Inferior parietal cortex (tissue), 1 donor: ENCODE measurements at regions not wholly inside any gene's neighbourhood (a gene's known extent, or its start where the extent isn't known, plus 50 kb on each side); places are given as distances from the start of the nearest gene placed in this dataset.
"Not testable (repeated sequence)": the region's sequence is repeated elsewhere in the genome, so short reads cannot be mapped to it uniquely, and the experiment has no call there.

Source experiments
- DNase-seq: peaks from one replicate; pipeline ENCODE4 v3.0.0-alpha.2; 2016; ENCODE audit errors: extremely low spot score

DNA sequence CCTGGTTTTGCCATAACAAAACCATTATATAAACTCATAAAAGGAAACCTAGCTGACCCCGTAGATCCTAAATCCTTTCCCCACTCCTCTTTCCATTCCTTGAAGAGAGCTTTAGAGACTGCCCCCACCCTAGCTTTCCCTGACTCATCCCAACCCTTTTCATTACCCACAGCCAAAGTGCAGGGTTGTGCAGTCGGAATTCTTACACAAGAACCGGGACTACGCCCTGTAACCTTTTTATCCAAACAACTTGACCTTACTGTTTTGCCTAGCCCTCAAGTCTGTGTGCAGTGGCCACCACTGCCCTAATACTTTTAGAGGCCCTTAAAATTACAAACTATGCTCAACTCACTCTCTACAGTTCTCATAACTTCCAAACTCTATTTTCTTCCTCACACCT lies 116.0 kb upstream of the PTPN13 start:
- not testable (repeated sequence) for DNase-seq

- DNase-seq = no peak
These were observed 112.7 kb upstream of the PTPN13 start for GRCh38 chr4:86481440-86481839.

DNA sequence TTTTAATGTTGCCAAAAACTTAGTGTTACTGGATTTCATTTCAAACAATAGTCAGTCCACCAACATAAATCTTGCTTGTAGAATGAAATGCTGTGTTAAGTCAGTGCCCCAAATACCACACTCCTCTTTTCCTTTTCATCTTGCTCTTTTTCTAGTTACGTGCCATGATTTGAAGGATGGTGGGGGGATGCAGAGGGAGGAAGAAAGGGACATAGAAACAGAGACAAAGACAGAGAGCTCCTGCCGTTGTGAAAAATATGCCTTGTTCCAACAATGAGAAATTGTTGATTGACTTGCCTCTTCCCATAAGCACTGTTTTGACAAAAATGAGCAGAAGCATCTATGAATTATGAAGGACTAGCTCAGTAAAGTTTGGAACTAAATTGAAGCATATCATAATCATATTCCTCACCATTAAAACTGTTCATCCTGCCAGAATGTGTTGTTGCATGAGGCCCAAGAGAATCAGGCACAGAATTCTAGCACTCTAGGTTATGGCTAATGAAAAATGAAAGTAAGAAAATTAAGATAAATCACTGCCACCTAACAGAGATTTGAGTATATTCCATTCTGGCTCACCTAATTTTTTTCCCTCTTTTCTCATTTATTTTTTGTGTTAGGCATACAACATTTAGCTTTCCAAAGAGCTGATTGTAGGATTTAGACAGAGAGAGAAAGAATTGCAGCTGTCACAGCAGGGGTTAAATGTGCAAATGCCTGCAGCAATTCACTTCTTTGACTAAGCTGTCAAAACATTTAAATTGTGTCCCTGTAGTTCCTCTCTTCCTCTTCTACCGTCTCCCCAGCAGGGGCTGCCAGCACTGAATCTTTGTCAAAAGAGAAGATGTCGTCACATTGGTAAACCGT lies 111.6 kb upstream of the PTPN13 start:
- DNase-seq = no peak

DNA sequence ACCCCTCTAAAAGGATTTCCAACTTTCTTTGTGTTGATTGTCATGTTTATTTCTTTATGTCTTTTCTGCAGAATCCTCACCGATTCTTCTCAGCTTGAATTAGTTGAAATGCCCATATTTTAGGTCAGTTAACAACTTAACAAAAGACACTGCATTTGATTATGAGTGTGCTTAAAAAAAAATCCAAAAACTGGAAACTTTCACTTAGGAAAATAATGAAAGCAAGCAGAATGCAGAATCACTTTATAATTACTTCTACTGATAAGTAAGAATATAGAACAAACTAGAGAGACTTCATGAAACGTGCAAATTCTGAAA lies 111.0 kb upstream of the PTPN13 start:
- no peak for DNase-seq

DNA sequence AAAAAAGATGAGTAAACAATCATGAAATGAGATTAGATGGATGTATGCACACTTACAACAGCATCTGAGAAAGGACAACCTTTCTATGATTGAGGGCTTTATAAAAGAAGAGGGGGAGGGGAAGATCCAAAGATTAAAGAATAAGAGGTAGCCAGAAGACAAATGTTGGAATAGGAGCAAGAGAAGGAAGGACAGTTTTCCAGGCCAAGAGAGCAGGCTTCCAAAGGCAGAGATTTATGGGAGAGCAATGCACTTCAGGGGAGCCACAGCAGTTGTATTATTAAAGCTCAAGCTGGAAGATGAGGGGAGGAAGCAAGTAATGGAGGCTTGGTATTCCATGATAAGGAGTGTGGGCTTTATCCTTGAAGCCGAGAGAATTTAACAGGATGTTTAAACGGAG lies 110.3 kb upstream of the PTPN13 start:
- DNase-seq = no peak

DNA sequence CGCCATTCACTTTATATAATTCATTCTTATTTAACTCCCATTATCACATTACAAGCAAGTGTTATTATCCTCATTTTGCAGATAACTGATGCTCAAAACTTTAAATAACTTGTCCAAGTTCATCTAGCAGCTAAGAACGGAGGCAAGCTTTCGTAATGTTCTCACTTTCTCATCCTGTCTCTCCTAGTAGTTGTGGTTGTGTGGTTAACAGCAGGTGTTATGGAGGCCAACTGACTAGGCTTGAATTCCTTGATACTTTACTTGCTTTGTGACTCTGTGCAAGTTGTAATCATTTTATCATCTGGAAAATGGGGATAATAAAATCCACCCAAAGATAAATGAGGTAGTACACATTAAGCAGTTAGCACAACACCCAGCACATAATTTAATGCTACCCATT lies 109.9 kb upstream of the PTPN13 start:
- no peak for DNase-seq

GRCh38 chr4:86487738-86488348 lies 106.3 kb upstream of the PTPN13 start:
- no peak for DNase-seq

GRCh38 chr4:86493460-86493859 lies 100.7 kb upstream of the PTPN13 start:
- no peak for DNase-seq

DNA sequence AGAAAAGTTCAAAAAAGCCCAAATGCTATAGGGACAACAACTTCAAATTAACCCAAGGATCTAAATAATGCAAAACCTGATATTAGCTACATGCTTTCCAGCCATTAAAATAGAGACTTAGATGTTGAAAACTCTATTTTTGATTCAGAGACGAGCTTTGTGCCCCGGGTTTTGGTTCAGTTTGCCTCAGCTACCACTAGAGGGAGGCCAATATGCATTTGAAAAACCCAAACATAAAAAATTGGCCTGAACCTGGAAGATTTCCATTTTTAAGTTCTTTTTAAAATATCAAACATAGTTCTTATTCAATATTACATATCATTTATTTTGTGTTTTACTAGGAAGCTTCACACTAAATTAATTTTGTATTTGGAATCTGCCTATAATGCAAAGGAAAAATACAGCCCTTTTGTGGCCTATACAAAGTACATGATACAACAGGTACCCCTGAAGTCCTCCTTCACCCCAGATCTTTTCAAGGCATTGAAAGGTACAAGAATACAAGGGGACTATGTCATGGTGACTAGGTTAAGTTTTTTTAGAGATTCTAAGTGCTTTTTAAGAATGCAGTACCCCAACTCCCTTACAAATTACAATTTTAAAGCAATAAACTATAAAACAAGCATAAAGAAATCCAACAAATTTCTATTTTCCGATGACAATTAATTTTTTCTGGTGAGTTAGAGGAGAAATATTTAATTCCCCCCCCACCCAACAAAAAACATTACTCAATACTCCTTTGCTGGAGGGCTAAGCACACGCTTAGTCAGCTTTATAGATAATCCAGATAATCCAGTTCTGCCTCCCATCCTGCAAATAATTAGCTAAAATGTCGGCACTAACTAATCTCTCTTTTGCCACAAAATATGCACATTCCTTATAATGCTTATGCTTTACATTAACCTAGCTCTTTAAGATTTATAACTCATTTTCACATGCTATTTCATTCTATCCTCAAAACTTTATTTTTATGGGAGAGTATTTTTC lies 97.7 kb upstream of the PTPN13 start:
- DNase-seq = peak; percentile 81

GRCh38 chr4:86497131-86497530 lies 97.0 kb upstream of the PTPN13 start:
- DNase-seq = no peak

- DNase-seq = peak; percentile 78
These were observed 95.9 kb upstream of the PTPN13 start for GRCh38 chr4:86497980-86498862.

DNA sequence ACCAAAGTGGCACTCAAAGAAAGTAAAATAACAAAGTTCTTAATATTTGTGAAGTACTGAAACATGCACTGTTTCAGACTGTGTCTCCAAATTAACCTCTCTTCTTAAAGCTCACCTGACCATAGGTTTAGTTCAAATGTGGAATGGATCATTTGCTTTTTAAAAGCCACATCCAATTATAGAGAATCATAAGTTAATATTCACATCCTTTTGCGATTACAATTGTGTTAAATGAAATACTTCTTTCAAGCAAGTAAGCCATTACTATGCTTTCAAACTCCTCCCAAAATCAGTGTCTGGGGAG lies 95.3 kb upstream of the PTPN13 start:
- DNase-seq = no peak

DNA sequence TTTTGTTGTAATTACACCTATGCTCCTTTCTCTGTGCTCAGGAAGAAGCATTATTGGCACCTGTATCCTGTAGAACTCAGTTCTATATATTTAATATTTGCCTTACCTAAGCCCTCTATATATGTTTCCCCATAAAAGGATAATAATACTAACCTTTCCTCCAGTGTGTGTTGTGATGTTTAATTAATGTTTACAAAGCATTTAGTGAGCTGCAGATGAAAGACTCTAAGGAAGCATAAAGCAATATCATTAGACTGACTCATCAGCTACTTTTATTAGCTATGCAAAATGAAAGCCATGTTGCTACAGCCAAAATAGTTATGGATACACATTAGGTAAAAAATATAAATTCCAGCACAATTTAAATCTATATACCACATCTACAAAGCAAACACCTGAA lies 93.6 kb upstream of the PTPN13 start:
- DNase-seq = no peak

DNA sequence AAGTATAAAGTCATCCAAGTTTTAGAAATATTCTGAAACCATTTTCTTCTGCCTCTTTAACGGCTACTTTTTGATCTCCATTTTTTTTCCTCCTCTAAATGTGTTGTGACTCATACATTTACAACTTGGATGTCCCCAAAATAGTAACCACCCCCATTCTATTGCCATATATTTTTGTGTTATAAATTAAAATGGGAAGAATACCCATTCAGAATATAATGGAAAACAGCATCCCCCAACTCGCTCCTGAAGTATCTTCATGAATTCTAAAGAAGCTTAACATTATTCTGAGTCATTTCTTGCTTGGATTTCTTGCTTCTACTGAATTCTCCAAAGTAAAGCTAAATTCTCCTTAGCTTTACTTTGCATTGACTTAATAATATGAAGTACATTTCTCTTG lies 92.0 kb upstream of the PTPN13 start:
- DNase-seq = no peak

DNA sequence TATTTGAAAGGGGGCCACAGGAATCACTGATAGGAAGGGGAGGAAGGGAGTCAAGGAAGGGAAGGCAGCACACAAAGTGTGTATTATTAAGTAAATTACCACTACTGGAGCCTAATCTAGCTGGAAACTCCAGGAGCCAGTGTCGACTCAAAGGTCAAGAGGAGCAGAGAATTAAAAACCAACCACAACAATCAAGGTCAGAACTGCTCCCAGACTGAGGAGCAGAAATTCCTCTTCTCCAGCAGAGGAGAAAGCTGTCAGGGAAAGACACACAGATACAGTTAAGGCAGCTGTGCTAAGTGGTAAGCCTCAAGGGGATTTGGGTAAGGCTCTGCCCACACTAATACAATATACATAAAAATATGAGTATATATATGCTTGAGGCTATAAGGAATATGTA lies 87.5 kb upstream of the PTPN13 start:
- DNase-seq = no peak

DNA sequence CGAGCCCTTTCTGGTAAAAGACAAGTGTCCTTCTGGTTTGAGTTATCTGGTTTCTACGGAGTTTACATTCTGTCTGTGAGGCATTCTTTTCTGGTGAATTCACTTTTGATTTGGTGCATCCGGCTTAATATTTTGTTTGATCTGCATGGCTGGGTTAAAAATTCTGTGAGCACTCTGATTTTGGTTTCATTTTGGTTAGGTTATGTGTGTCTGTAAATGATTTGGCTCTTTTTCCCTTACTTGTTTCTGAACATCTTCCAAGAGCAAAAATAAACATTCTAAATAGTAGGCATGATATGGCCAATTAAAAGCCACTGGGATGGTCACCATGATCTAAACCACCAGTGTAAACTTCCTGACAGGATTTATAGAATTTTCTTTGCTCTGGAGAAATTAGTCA lies 85.7 kb upstream of the PTPN13 start:
- DNase-seq = no peak

DNA sequence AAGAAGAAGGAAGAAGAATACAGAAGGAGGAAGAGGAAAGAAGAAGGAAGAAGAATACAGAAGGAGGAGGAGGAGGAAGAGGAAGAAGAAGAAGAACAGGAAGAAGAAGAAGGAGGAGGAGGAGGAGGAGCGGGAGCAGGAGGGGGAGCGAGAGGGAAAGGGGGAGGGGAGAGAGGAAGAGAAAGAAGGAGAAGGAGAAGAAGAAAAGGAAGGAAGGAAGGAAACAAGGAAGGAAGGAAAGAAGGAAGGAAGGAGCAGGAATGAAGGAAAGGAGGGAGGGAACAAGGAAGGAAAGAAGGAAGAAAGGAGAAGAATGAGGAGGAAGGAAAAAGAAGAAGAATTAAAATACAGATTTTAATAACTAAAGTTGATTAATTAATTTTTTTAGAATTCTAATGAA lies 82.5 kb upstream of the PTPN13 start:
- DNase-seq = no peak

GRCh38 chr4:86512631-86513030 lies 81.5 kb upstream of the PTPN13 start:
- DNase-seq = no peak

DNA sequence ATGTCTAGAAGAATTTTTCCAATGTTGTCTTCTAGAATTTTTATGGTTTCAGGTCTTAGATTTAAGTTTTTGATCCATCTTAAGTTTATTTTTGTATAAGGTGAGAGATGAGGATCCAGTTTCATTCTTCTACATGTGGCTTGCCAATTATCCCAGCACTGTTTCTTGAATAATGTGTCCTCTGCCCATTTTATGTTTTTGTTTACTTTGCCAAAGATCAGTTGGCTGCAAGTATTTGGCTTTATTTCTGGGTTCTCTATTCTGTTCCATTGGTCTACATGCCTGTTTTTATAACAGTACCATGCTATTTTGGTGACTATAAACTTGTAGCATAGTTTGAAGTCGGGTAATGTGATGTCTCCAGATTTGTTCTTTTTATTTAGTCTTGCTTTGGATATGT lies 78.2 kb upstream of the PTPN13 start:
- not testable (repeated sequence) for DNase-seq

DNA sequence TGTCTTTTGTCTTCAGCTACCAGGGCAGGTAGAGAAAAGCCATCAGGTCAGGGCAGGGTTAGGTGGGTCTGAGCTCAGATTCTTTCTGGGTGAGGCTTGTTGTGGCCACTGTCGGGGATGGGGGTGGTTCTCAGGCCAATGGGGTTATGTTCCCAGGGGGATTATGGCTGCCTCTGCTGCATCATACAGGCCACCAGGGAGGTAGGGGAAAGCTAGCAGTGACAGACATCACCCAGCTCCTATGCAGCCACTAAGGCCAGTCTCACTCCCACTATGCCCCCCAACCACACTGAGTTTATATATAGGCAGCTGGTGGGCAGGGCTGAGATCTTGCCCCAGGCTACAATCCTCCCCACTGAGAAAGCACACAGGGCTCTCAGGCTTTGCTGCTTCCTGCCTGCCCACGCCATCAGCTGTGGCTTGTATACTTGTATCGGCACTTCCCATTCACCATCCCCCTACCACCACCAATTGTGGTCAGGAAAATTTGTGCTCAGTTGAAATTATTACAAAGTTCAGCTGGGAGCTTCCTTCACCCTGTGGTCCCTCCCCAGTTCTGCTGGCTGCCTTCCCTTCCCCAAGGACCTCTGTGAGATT lies 72.6 kb upstream of the PTPN13 start:
- DNase-seq = no peak

- DNase-seq = peak; percentile 29
These were observed 71.8 kb upstream of the PTPN13 start for GRCh38 chr4:86522349-86522748.
